Common myeloid progenitor, CD34-positive (primary cell): ENCODE measurements at regions not wholly inside any gene's neighbourhood (a gene's known extent, or its start where the extent isn't known, plus 50 kb on each side); places are given as distances from the start of the nearest gene placed in this dataset.

Experiments used
- CTCF ChIA-PET: fragments of 350-600 bp; sonication (Branson Sonifier 250); formaldehyde crosslinking; loops from one replicate; lab custom pipeline; 2021; ENCODE audit warnings: antibody characterized with exemption; lab: Charles Lee
- POLR2A ChIA-PET: fragments of 350-600 bp; sonication (Branson Sonifier 250); formaldehyde crosslinking; loops from one replicate; lab custom pipeline; 2021; ENCODE audit warnings: antibody characterized with exemption; lab: Charles Lee
- DNase-seq, 3 donors: peaks; one replicate each; pipeline versions ENCODE4 v3.0.0 to v3.0.0-alpha.2; 2013
- H3K27ac ChIP-seq, 2 experiments: 1 replicate in 1 of 2; 2 replicates in 1 of 2; pipeline ENCODE4 v1.7.0; 2013; ENCODE audit warnings: inconsistent platforms in 2 of 2, low read length in 2 of 2, mild to moderate bottlenecking in 2 of 2, low read depth in 1 of 2, moderate library complexity in 1 of 2; ENCODE audit not compliant: severe bottlenecking in 2 of 2, insufficient read depth in 1 of 2, poor library complexity in 1 of 2
- H3K27me3 ChIP-seq, 5 experiments: replicated peaks in 2 of 5; 1 replicate in 3 of 5; 2 replicates in 2 of 5; pipeline versions ENCODE4 v1.6.1 to v1.7.0; 2013; ENCODE audit warnings: low read length in 4 of 5, mild to moderate bottlenecking in 2 of 5, moderate library complexity in 2 of 5, inconsistent platforms in 1 of 5; ENCODE audit not compliant: insufficient read depth in 5 of 5, control insufficient read depth in 4 of 5
- H3K36me3 ChIP-seq, 4 experiments: 1 replicate in 2 of 4; 2 replicates in 2 of 4; pipeline versions ENCODE4 v1.6.1 to v1.7.0; 2013; ENCODE audit warnings: low read length in 3 of 4, control low read depth in 1 of 4, mild to moderate bottlenecking in 1 of 4; ENCODE audit not compliant: control insufficient read depth in 4 of 4, insufficient read depth in 4 of 4
- H3K4me1 ChIP-seq, 4 experiments: 1 replicate in 3 of 4; 2 replicates in 1 of 4; pipeline versions ENCODE4 v1.6.1 to v1.7.1; 2013; ENCODE audit warnings: low read length in 3 of 4, mild to moderate bottlenecking in 3 of 4, control low read depth in 1 of 4, inconsistent platforms in 1 of 4, moderate library complexity in 1 of 4; ENCODE audit not compliant: control insufficient read depth in 4 of 4, insufficient read depth in 4 of 4; ENCODE audit errors: control extremely low read depth in 1 of 4
- H3K4me3 ChIP-seq, 7 experiments: 1 replicate in 4 of 7; 2 replicates in 3 of 7; pipeline versions ENCODE4 v1.5.1 to v1.7.0; 2013; ENCODE audit warnings: mild to moderate bottlenecking in 7 of 7, low read length in 6 of 7, moderate library complexity in 6 of 7, inconsistent platforms in 2 of 7, low read depth in 2 of 7, control low read depth in 1 of 7; ENCODE audit not compliant: insufficient read depth in 4 of 7, control insufficient read depth in 1 of 7; ENCODE audit errors: extremely low read depth in 1 of 7
- H3K9me3 ChIP-seq, 5 experiments: 1 replicate in 4 of 5; 2 replicates in 1 of 5; pipeline versions ENCODE4 v1.6.1 to v1.7.1; 2013; ENCODE audit warnings: low read length in 4 of 5, mild to moderate bottlenecking in 2 of 5, inconsistent platforms in 1 of 5, low read depth in 1 of 5, moderate library complexity in 1 of 5; ENCODE audit not compliant: control insufficient read depth in 4 of 5, insufficient read depth in 2 of 5; ENCODE audit errors: control extremely low read depth in 1 of 5
- WGBS: methylation state at CpG from one replicate; pipeline ENCODE4 v1.1.5; 2013; ENCODE audit not compliant: insufficient coverage; 5-methylcytosine and 5-hydroxymethylcytosine counted together

GRCh38 chr5:10045376-10045775 is 204.3 kb downstream of the ATPSCKMT start:
- H3K27me3 ChIP-seq: no peaks in the 10 kb centered on the region
- H3K4me1 ChIP-seq: no peaks in the 10 kb centered on the region
- H3K9me3 ChIP-seq: peaks cover 0 to under 1% (median 0%) of the 10 kb centered on the region in 5 experiments
- POLR2A ChIA-PET: no interaction called here
- CTCF ChIA-PET: no interaction called here
- DNase-seq: no peak
- no peaks in the 10 kb centered on the region for H3K36me3 ChIP-seq
- 97% methylated on average over 6 of the region's 6 CpGs for WGBS
- H3K4me3 ChIP-seq: no peak overlapping the region
- H3K27ac ChIP-seq: no peak overlapping the region

- WGBS: 100% methylated on average over 2 of the region's 3 CpGs
- ChIA-PET POLR2A (no interaction called here), CTCF (no interaction called here)
- no peaks in the 10 kb centered on the region for H3K27me3 ChIP-seq
- no peaks in the 10 kb centered on the region for H3K4me1 ChIP-seq
- no peak overlapping the region for H3K4me3 ChIP-seq
- no peak overlapping the region for H3K27ac ChIP-seq
- H3K36me3 ChIP-seq: no peaks in the 10 kb centered on the region
- H3K9me3 ChIP-seq: peaks cover 0 to 3% (median 0%) of the 10 kb centered on the region in 5 experiments
- no peak for DNase-seq
Measured at GRCh38 chr5:10036136-10036815, 213.4 kb downstream of the ATPSCKMT start.

GRCh38 chr5:10034001-10034400 is 215.7 kb downstream of the ATPSCKMT start:
- POLR2A ChIA-PET: no interaction called here
- H3K27me3 ChIP-seq: no peaks in the 10 kb centered on the region
- CTCF ChIA-PET: no interaction called here
- no peak overlapping the region for H3K4me3 ChIP-seq
- no peak overlapping the region for H3K27ac ChIP-seq
- H3K4me1 ChIP-seq: no peaks in the 10 kb centered on the region
- 83% methylated on average over 8 of the region's 8 CpGs for WGBS
- DNase-seq: no peak
- no peaks in the 10 kb centered on the region for H3K36me3 ChIP-seq
- peaks cover 0 to 9% (median 4%) of the 10 kb centered on the region in 5 experiments for H3K9me3 ChIP-seq

GRCh38 chr5:10031817-10032216 is 217.9 kb downstream of the ATPSCKMT start:
- H3K27me3 ChIP-seq: no peaks in the 10 kb centered on the region
- DNase-seq: no peak
- ChIA-PET CTCF (no interaction called here), POLR2A (no interaction called here)
- peaks cover 0 to 9% (median 4%) of the 10 kb centered on the region in 5 experiments for H3K9me3 ChIP-seq
- H3K36me3 ChIP-seq: no peaks in the 10 kb centered on the region
- no peak overlapping the region for H3K4me3 ChIP-seq
- H3K27ac ChIP-seq: no peak overlapping the region
- WGBS: 78% methylated on average over 1 of the region's 2 CpGs
- no peaks in the 10 kb centered on the region for H3K4me1 ChIP-seq

- CTCF ChIA-PET: no interaction called here
- H3K36me3 ChIP-seq: no peaks in the 10 kb centered on the region
- H3K27ac ChIP-seq: no peak overlapping the region
- no peaks in the 10 kb centered on the region for H3K27me3 ChIP-seq
- DNase-seq: no peak
- H3K4me3 ChIP-seq: no peak overlapping the region
- POLR2A ChIA-PET: interaction anchor here (0.9 kb wide), 1 partner anchor 13 kb away, joined by 3 read pairs; no protein-coding TSS in a partner anchor
- H3K4me1 ChIP-seq: no peaks in the 10 kb centered on the region
- H3K9me3 ChIP-seq: peaks cover 0 to 9% (median 4%) of the 10 kb centered on the region in 5 experiments
- WGBS: 56% methylated on average over 1 of the region's 2 CpGs
Measured at GRCh38 chr5:10030219-10030831, 219.4 kb downstream of the ATPSCKMT start.

GRCh38 chr5:10023494-10023893 is 226.2 kb downstream of the ATPSCKMT start:
- WGBS: no CpG with 5 or more reads among the region's 3 CpGs
- ChIA-PET POLR2A (no interaction called here), CTCF (no interaction called here)
- no peaks in the 10 kb centered on the region for H3K36me3 ChIP-seq
- H3K4me1 ChIP-seq: no peaks in the 10 kb centered on the region
- DNase-seq: no peak
- peaks cover 0 to 3% (median 0%) of the 10 kb centered on the region in 5 experiments for H3K9me3 ChIP-seq
- no peaks in the 10 kb centered on the region for H3K27me3 ChIP-seq
- H3K27ac ChIP-seq: no peak overlapping the region
- no peak overlapping the region for H3K4me3 ChIP-seq

GRCh38 chr5:10021248-10021647 is 228.4 kb downstream of the ATPSCKMT start:
- no peaks in the 10 kb centered on the region for H3K27me3 ChIP-seq
- DNase-seq: no peak
- H3K9me3 ChIP-seq: peaks cover 0 to 3% (median 0%) of the 10 kb centered on the region in 5 experiments
- H3K4me3 ChIP-seq: no peak overlapping the region
- no peak overlapping the region for H3K27ac ChIP-seq
- 60% methylated on average over 1 of the region's 1 CpG for WGBS
- no peaks in the 10 kb centered on the region for H3K4me1 ChIP-seq
- CTCF ChIA-PET: no interaction called here
- no peaks in the 10 kb centered on the region for H3K36me3 ChIP-seq
- POLR2A ChIA-PET: no interaction called here
